NCI-H1105 (cell line): ENCODE measurements at regions not wholly inside any gene's neighbourhood (a gene's known extent, or its start where the extent isn't known, plus 50 kb on each side); places are given as distances from the start of the nearest gene placed in this dataset.

Experiments used
- DNase-seq: peaks from one replicate; lab custom pipeline; 2025; lab: John Stamatoyannopoulos, UW

- DNase-seq = no peak
Measured at GRCh38 chr5:5061836-5062235, 78.3 kb upstream of the ADAMTS16 start.

GRCh38 chr5:5062525-5063302 lies 77.4 kb upstream of the ADAMTS16 start:
- DNase-seq = no peak

DNA sequence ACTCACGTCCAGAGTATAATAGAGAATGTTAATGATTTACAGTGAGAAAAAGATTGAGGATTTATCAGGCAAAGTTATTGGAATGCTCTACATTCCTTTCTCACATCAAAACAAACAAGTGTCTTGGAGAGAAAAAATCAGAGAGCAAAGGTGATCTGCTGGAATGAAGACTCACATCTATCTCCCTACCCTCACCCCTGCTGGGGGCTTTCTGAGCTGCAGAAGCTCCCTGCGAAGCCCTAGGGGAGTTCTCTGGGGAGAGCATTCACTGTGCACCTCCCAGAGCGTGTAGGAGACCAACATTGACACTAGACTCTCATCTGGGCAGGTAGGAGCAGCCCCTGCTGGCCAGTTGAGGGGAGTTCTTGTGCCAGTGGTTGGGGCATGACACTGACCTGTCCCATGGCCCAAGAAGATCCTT lies 76.6 kb upstream of the ADAMTS16 start:
- no peak for DNase-seq

- no peak for DNase-seq
Measured at GRCh38 chr5:5065472-5065871, 74.7 kb upstream of the ADAMTS16 start.

DNA sequence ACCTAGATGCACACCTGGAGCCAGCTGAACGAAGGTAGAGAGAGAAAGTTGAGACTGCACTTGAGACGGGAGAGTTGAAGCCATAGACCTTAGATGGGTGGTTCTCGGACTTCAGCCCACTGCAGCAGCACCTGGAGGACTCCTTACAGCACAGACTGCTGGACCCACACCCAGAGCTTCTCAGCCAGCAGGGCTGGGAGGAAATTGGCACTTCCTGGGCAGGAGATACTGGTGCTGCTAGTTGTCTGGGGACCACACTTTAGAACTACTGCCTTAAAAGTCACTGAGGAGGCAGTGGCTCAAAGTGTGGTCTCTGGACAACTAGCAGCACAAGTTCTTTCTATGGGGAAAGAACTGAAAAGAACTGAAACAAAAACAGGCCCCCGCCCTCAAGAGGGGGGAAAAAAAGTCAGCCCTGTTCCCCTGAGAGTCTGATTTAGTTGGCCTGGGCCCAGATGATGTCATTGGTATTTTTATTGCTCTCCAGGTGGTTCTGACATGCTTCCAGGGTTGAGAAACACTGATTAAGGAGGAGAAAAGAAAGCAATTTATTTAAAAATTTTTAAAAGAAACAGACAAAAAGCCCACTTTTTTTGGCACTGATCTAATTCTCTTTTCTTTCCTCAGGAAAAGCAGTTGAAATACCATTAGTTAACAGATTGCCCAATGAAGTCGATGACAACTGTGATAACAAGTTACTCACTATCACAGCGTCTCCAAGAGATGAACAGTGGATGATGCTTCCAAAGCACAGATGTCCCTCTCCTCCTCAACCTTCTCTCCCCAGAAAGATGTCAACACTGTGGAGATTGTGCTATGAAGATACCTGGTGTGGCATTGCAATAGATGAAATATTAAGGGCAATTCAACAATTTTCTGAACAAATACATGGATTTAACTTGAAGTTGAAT lies 73.6 kb upstream of the ADAMTS16 start:
- DNase-seq = no peak

GRCh38 chr5:5069851-5070250 lies 70.3 kb upstream of the ADAMTS16 start:
- DNase-seq = no peak

DNA sequence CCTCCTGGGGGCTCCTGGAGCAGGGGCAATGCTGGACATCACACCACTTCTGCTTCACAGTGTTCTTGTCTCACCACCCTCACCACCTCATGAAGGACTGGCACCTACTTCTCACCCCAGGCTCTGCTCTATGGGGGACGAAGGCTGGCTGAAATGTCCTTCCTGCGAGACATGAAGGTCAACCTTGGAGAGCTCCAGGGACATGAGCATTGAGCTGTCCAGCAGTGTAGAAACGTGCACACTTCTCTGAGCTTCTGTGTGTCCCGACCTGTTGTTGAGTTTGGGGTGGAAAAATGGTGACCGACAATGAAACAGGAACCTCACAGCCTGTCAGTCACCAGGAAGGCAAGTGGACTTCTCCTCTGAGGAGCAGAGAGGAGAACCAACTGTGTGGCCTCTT lies 68.6 kb upstream of the ADAMTS16 start:
- no peak for DNase-seq

GRCh38 chr5:5077236-5077635 lies 62.9 kb upstream of the ADAMTS16 start:
- DNase-seq = no peak

- no peak for DNase-seq
Measured at GRCh38 chr5:5078009-5078897, 61.9 kb upstream of the ADAMTS16 start.

- no peak for DNase-seq
Measured at GRCh38 chr5:5079876-5080275, 60.3 kb upstream of the ADAMTS16 start.

- no peak for DNase-seq
Measured at GRCh38 chr5:5080790-5081189, 59.3 kb upstream of the ADAMTS16 start.

DNA sequence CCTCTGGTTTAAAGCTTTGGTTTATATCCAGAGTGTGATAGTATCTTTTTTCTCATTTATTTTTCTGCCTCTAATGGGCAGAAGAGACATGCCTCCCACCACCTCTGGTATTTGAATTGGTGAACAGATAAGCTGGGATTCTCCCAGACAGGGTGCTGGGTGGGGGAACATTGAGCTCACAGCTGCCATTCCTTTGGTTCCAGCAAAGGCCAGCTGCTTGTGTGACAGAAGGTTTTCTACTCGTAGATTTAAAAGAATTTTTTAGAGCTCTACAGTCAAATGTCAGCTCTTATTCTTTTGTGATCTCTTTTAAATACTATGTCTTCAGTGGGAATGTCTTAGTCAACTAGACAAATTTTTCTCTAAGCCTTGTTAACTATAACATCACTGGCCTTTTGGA lies 54.7 kb upstream of the ADAMTS16 start:
- no peak for DNase-seq

GRCh38 chr5:5089895-5090649 lies 50.1 kb upstream of the ADAMTS16 start:
- DNase-seq = no peak
